Stimulated activated naive B cell treated with anti-CD40 and anti-IgM and Interleukin-4, amounts not matched to agents 10 μg/mL and 1 μg/mL and 100 μg/mL, for 72 hours (primary cell): ENCODE measurements at regions not wholly inside any gene's neighbourhood (a gene's known extent, or its start where the extent isn't known, plus 50 kb on each side); places are given as distances from the start of the nearest gene placed in this dataset.

Experiments
- ATAC-seq, 2 donors: fragments of 150-1000 bp; cut with Tn5 transposase; replicated peaks; 2 replicates each; pipeline ENCODE4 v1.10.0; 2021; ENCODE audit warnings: moderate library complexity in 1 of 2
- DNase-seq: peaks from one replicate; pipeline ENCODE4 v3.0.0; 2021
- H3K27ac Mint-ChIP-seq: one replicate; pipeline ENCODE4 v1.8.0; 2022; ENCODE audit warnings: mild to moderate bottlenecking, mixed read lengths
- H3K27me3 Mint-ChIP-seq, 2 donors: one replicate each; pipeline ENCODE4 v1.8.0; 2022; ENCODE audit warnings: mixed read lengths in 2 of 2
- H3K36me3 Mint-ChIP-seq, 2 donors: one replicate each; pipeline ENCODE4 v1.8.0; 2022; ENCODE audit warnings: mixed read lengths in 2 of 2, mild to moderate bottlenecking in 1 of 2
- H3K4me1 Mint-ChIP-seq, 2 donors: one replicate each; pipeline ENCODE4 v1.8.0; 2022; ENCODE audit warnings: mixed read lengths in 2 of 2, mild to moderate bottlenecking in 1 of 2
- H3K4me3 Mint-ChIP-seq, 2 donors: one replicate each; pipeline ENCODE4 v1.8.0; 2022; ENCODE audit warnings: mild to moderate bottlenecking in 2 of 2, mixed read lengths in 2 of 2, moderate library complexity in 1 of 2
- H3K9me3 Mint-ChIP-seq, 2 donors: one replicate each; pipeline ENCODE4 v1.8.0; 2022; ENCODE audit warnings: mixed read lengths in 2 of 2, mild to moderate bottlenecking in 1 of 2

- H3K9me3 Mint-ChIP-seq, result no peaks in the 10 kb centered on the region
- peaks cover 0 to 14% of the 10 kb centered on the region in 2 donors for H3K27me3 Mint-ChIP-seq
- no peak overlapping the region for H3K4me3 Mint-ChIP-seq
- ATAC-seq, result no peak
- no peaks in the 10 kb centered on the region for H3K36me3 Mint-ChIP-seq
- H3K4me1 Mint-ChIP-seq, result peaks cover 2 to 4% of the 10 kb centered on the region in 2 donors
- DNase-seq, result no peak
- no peak overlapping the region for H3K27ac Mint-ChIP-seq
Measured at GRCh38 chr7:47197486-47197885, 384.4 kb downstream of the TNS3 start.

GRCh38 chr7:47196737-47197136, 385.2 kb downstream of the TNS3 start:
- no peak overlapping the region for H3K27ac Mint-ChIP-seq
- H3K27me3 Mint-ChIP-seq, result peaks cover 0 to 15% of the 10 kb centered on the region in 2 donors
- no peaks in the 10 kb centered on the region for H3K9me3 Mint-ChIP-seq
- peaks cover 9 to 11% of the 10 kb centered on the region in 2 donors for H3K4me1 Mint-ChIP-seq
- H3K4me3 Mint-ChIP-seq, result no peak overlapping the region
- ATAC-seq (no peak), DNase-seq (no peak)
- no peaks in the 10 kb centered on the region for H3K36me3 Mint-ChIP-seq

GRCh38 chr7:47196106-47196645, 385.7 kb downstream of the TNS3 start:
- Mint-ChIP-seq H3K4me3 (no peak overlapping the region), H3K4me1 (peaks cover 11 to 13% of the 10 kb centered on the region in 2 donors), H3K27ac (no peak overlapping the region), H3K36me3 (no peaks in the 10 kb centered on the region), H3K9me3 (no peaks in the 10 kb centered on the region), H3K27me3 (peaks cover 0 to 12% of the 10 kb centered on the region in 2 donors)
- ATAC-seq, result no peak
- no peak for DNase-seq

- H3K27ac Mint-ChIP-seq, result no peak overlapping the region
Measured at GRCh38 chr7:47195641-47196040, 386.3 kb downstream of the TNS3 start.

DNA sequence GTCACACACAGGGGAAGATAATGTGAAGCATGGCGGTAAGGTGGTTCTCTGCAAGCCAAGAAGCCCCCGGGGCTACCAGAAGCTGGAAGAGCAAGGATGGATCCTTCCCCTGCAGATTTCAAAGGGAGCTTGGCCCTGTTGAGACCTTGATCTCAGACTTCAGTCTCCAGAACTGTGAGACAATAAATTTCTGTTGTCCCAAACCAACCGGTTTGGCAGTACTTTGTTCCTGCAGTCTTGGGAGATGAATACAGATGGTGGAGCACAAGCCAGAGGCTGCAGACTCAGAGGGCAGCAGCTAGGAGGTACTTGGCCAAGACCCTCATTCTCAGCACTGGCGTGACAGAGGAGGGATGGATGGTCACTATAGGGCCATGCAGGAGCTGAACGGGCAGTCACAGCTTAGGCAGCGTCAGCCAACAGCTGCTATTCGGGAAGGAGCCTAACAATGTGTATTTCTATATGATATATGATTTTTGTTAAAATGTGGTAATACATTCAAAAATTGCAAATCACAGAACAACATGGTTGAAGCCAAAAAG, 387.3 kb downstream of the TNS3 start:
- DNase-seq (no peak), ATAC-seq (no peak)
- Mint-ChIP-seq H3K4me1 (peaks cover 11 to 14% of the 10 kb centered on the region in 2 donors), H3K27me3 (peaks cover 0 to 13% of the 10 kb centered on the region in 2 donors), H3K9me3 (no peaks in the 10 kb centered on the region), H3K36me3 (no peaks in the 10 kb centered on the region), H3K27ac (no peak overlapping the region), H3K4me3 (no peak overlapping the region)

More at GRCh38 chr7:47195641-47196040, 386.3 kb downstream of the TNS3 start:
- peaks cover 0 to 10% of the 10 kb centered on the region in 2 donors for H3K27me3 Mint-ChIP-seq
- DNase-seq, result no peak
- H3K4me1 Mint-ChIP-seq, result peaks cover 11 to 13% of the 10 kb centered on the region in 2 donors
- H3K4me3 Mint-ChIP-seq, result no peak overlapping the region
- H3K9me3 Mint-ChIP-seq, result no peaks in the 10 kb centered on the region
- no peak for ATAC-seq
- no peaks in the 10 kb centered on the region for H3K36me3 Mint-ChIP-seq

GRCh38 chr7:47192978-47193377, 388.9 kb downstream of the TNS3 start:
- ATAC-seq (no peak), DNase-seq (no peak)
- peaks cover 0 to 13% of the 10 kb centered on the region in 2 donors for H3K27me3 Mint-ChIP-seq
- no peak overlapping the region for H3K27ac Mint-ChIP-seq
- H3K4me1 Mint-ChIP-seq, result peaks cover 18 to 19% of the 10 kb centered on the region in 2 donors
- no peak overlapping the region for H3K4me3 Mint-ChIP-seq
- no peaks in the 10 kb centered on the region for H3K9me3 Mint-ChIP-seq
- H3K36me3 Mint-ChIP-seq, result no peaks in the 10 kb centered on the region

- no peaks in the 10 kb centered on the region for H3K36me3 Mint-ChIP-seq
- H3K4me1 Mint-ChIP-seq, result peaks cover 21 to 22% of the 10 kb centered on the region in 2 donors
- H3K27ac Mint-ChIP-seq, result peak overlapping the region; percentile 37
- ATAC-seq, result peak; percentile 94 to 97
- peak; percentile 37 for DNase-seq
- H3K4me3 Mint-ChIP-seq, result peak overlapping the region in 1 of 2 donors; percentile 19
- peaks cover 0 to 13% of the 10 kb centered on the region in 2 donors for H3K27me3 Mint-ChIP-seq
- no peaks in the 10 kb centered on the region for H3K9me3 Mint-ChIP-seq
Measured at GRCh38 chr7:47191876-47192291, 390.0 kb downstream of the TNS3 start.

DNA sequence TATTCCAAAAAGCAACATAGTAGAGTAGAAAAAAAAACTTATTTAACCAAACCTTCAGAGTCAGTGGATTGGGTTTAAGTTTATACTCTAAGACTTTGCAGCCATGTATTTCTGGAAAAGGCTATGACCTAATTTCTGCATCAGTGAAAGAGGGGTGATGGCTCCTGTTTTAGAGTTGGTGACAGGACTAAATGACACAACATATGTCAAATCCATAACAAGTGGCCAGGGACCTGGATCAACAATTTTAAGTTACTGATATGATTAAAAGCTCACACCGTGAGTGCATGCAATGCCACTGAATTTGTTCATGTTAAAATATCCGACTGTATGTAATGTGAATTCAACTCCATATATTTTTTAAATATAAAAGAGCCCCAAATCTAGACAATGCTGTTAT, 390.6 kb downstream of the TNS3 start:
- Mint-ChIP-seq H3K27me3 (peaks cover 0 to 13% of the 10 kb centered on the region in 2 donors), H3K4me3 (no peak overlapping the region), H3K4me1 (peaks cover 26 to 28% of the 10 kb centered on the region in 2 donors), H3K36me3 (no peaks in the 10 kb centered on the region), H3K9me3 (no peaks in the 10 kb centered on the region), H3K27ac (no peak overlapping the region)
- no peak for ATAC-seq
- no peak for DNase-seq

DNA sequence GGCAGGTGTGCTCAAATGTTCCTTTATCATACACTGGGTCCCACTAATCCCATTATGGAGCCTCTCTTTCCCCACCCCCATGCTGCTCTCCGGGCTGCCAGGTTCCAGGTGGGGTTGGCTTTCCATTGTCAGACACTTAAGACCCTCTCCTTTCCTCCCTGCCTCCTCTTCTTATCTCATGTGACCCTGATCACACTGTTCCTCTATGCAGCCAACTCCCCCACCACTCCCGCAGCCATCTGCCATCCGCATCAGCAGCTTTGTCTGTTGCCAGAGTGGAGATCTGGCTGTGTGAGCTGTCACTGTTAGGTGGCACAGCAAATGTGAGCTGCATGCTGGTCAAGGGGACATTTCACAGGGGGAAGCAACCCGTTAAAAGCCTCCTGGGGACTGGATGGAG, 391.4 kb downstream of the TNS3 start:
- Mint-ChIP-seq H3K4me3 (no peak overlapping the region), H3K9me3 (no peaks in the 10 kb centered on the region), H3K36me3 (no peaks in the 10 kb centered on the region), H3K27me3 (peaks cover 0 to 13% of the 10 kb centered on the region in 2 donors), H3K4me1 (peaks cover 31 to 32% of the 10 kb centered on the region in 2 donors), H3K27ac (no peak overlapping the region)
- ATAC-seq, result no peak
- no peak for DNase-seq

DNA sequence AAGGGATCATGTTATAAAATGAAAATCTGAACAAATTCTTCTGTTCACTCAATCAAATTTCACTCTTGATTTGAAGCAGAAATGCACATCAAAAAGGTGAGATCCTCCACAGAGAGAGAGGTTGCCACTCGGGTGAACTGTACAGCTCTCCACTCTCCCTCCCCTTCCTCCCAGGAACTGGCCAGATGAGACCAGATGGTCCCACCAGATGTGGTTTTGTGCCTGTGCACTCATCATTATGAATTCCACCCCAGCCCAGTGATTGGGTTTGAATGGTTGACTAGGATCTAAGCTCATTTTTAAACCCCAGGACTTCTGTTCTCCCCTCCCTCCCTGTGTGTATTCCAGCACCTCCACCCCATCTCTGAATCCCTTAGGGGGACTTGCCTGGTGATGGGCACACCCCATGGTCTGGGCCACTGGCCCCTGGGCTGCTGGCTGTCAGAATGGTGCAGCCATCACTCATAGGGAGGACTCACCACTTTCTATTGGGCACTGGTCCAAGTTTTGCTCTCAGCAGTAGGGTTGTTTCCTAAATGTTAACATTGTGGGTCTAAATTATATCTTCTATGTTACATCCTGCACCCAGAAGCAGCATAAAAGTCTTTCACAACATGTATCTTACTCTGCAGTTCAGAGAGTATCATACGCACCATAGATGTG, 393.1 kb downstream of the TNS3 start:
- H3K27ac Mint-ChIP-seq, result no peak overlapping the region
- peaks cover 0 to 8% of the 10 kb centered on the region in 2 donors for H3K27me3 Mint-ChIP-seq
- no peaks in the 10 kb centered on the region for H3K36me3 Mint-ChIP-seq
- H3K4me1 Mint-ChIP-seq, result peaks cover 31 to 36% of the 10 kb centered on the region in 2 donors
- ATAC-seq, result no peak
- no peak overlapping the region for H3K4me3 Mint-ChIP-seq
- no peaks in the 10 kb centered on the region for H3K9me3 Mint-ChIP-seq
- DNase-seq, result no peak

DNA sequence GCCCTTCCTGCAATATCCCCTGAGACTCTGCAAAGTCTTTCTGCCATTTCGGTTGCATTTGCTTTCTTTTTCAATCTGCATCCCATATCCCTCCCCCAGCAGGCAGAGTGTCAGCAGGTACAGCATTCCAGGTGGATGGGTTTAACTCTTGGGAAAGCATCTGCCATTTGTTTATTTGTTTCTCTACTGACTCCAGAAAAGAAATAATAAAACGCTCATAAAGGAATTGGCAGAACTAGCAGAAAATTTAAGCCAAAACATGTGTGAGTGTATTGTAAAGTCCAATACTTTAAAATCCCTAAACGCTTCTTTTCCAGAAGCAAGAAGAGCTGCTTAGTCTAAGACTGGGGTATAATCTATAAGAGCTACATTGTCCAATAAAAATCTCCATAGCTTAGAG, 393.8 kb downstream of the TNS3 start:
- DNase-seq (no peak), ATAC-seq (no peak)
- H3K4me1 Mint-ChIP-seq, result peaks cover 31 to 36% of the 10 kb centered on the region in 2 donors
- H3K27me3 Mint-ChIP-seq, result peaks cover 0 to 7% of the 10 kb centered on the region in 2 donors
- H3K36me3 Mint-ChIP-seq, result no peaks in the 10 kb centered on the region
- H3K27ac Mint-ChIP-seq, result no peak overlapping the region
- H3K9me3 Mint-ChIP-seq, result no peaks in the 10 kb centered on the region
- no peak overlapping the region for H3K4me3 Mint-ChIP-seq

- no peaks in the 10 kb centered on the region for H3K36me3 Mint-ChIP-seq
- peak; percentile 95 to 97 for ATAC-seq
- H3K9me3 Mint-ChIP-seq, result no peaks in the 10 kb centered on the region
- H3K27me3 Mint-ChIP-seq, result peaks cover 0 to 4% of the 10 kb centered on the region in 2 donors
- peaks cover 20 to 24% of the 10 kb centered on the region in 2 donors for H3K4me1 Mint-ChIP-seq
- no peak overlapping the region for H3K27ac Mint-ChIP-seq
- peak; percentile 35 for DNase-seq
- H3K4me3 Mint-ChIP-seq, result no peak overlapping the region
Measured at GRCh38 chr7:47186316-47186715, 395.6 kb downstream of the TNS3 start.

DNA sequence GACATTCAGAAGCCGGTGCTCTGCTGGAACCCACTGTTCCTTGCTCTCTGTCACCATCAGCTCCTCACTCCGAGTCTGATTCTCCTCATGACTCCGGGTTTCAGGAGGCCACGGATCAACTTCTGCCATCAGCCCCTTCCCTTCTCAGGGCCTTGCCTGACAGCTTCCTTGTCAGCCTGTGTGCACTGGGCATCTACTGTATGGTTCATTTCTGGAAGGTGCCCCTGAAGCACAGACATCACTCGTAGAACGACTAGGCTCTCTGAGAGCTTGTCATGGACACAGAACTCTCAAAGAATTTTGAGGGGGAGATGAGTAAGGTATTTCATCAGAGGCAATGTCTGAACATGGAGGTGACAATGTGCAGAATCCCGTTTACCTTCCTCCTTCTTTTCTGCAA, 396.1 kb downstream of the TNS3 start:
- Mint-ChIP-seq H3K9me3 (no peaks in the 10 kb centered on the region), H3K27me3 (peaks cover 0 to 4% of the 10 kb centered on the region in 2 donors)

DNA sequence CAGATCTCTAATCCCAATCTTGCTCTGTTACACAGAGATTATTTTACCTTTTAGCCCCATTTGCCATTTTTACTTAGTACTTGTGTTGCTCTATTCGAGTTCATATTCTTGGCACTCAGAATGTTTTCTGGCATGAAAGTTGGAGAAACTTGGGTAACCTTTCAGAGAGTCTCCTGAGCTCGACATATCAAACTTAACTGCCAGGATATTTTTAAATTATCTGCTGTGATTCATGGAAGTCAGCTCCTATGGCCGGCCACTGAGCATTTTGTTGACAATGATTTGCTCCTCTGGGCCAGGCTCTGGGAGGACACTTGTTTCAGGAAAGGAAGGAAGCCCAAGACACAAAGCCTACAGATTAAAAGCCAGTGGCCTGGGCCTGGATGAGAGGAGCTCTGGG, 396.7 kb downstream of the TNS3 start:
- Mint-ChIP-seq H3K4me1 (peaks cover 20 to 22% of the 10 kb centered on the region in 2 donors), H3K27me3 (no peaks in the 10 kb centered on the region), H3K4me3 (no peak overlapping the region), H3K36me3 (no peaks in the 10 kb centered on the region), H3K9me3 (no peaks in the 10 kb centered on the region), H3K27ac (no peak overlapping the region)
- DNase-seq (no peak), ATAC-seq (no peak)

More for the DNA sequence above, 396.1 kb downstream of the TNS3 start:
- ATAC-seq, result peak; percentile 4 to 26
- no peaks in the 10 kb centered on the region for H3K36me3 Mint-ChIP-seq
- H3K4me1 Mint-ChIP-seq, result peaks cover 20 to 24% of the 10 kb centered on the region in 2 donors
- no peak overlapping the region for H3K27ac Mint-ChIP-seq
- DNase-seq, result no peak
- H3K4me3 Mint-ChIP-seq, result no peak overlapping the region
